ENCODE measurements at regions not wholly inside any gene's neighbourhood (a gene's known extent, or its start where the extent isn't known, plus 50 kb on each side); places are given as distances from the start of the nearest gene placed in this dataset.

GRCh38 chr6:139608466-139609261, 234.2 kb upstream of the CITED2 start:
- H3K36me3 ChIP-seq (ENCODE audit: insufficient read depth, low read length, poor library complexity, severe bottlenecking): no peaks in the 10 kb centered on the region
- no peak overlapping the region for H3K4me3 ChIP-seq (ENCODE audit: low read depth, low read length, poor library complexity, severe bottlenecking)
- H3K27me3 ChIP-seq (replicated peaks; ENCODE audit: insufficient read depth, low read depth, low read length, poor library complexity): no peaks in the 10 kb centered on the region
- ChIA-PET POLR2A (ENCODE audit: low non-redundant PET) (interaction anchor here (0.7 kb wide), 1 partner anchor 11 kb away, joined by 6 read pairs; no protein-coding TSS in a partner anchor), CTCF (no interaction called here)
- DNase-seq (ENCODE audit: low spot score): no peak
- H3K9me3 ChIP-seq (ENCODE audit: low read depth, low read length, poor library complexity, severe bottlenecking): no peaks in the 10 kb centered on the region
- TF ChIP-seq, protein P1, sequence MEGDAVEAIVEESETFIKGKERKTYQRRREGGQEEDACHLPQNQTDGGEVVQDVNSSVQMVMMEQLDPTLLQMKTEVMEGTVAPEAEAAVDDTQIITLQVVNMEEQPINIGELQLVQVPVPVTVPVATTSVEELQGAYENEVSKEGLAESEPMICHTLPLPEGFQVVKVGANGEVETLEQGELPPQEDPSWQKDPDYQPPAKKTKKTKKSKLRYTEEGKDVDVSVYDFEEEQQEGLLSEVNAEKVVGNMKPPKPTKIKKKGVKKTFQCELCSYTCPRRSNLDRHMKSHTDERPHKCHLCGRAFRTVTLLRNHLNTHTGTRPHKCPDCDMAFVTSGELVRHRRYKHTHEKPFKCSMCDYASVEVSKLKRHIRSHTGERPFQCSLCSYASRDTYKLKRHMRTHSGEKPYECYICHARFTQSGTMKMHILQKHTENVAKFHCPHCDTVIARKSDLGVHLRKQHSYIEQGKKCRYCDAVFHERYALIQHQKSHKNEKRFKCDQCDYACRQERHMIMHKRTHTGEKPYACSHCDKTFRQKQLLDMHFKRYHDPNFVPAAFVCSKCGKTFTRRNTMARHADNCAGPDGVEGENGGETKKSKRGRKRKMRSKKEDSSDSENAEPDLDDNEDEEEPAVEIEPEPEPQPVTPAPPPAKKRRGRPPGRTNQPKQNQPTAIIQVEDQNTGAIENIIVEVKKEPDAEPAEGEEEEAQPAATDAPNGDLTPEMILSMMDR (conservative IDR thresholded peaks at IDR 0.05; ENCODE audit: low read depth, low read length): no peak
- TF ChIP-seq EZH2 (IDR thresholded peaks at IDR 0.05; ENCODE audit: borderline replicate concordance, low read depth, low read length, poor library complexity, severe bottlenecking): no peak
- intact Hi-C loops (cut with micrococcal nuclease; ENCODE audit: unreplicated experiment): no loop called here
- no TSS peak for BruUV-seq (replicated peaks)
- H3K27ac ChIP-seq (ENCODE audit: low read depth, low read length, poor library complexity, severe bottlenecking): no peak overlapping the region
- H3K4me1 ChIP-seq (ENCODE audit: insufficient read depth, low read length, poor library complexity, severe bottlenecking): no peaks in the 10 kb centered on the region

GRCh38 chr6:139605350-139605749, 230.9 kb upstream of the CITED2 start:
- intact Hi-C loops (cut with micrococcal nuclease; ENCODE audit: unreplicated experiment): no loop called here
- POLR2A ChIA-PET (ENCODE audit: low non-redundant PET): no interaction called here
- Histone ChIP-seq H3K27ac (ENCODE audit: low read depth, low read length, poor library complexity, severe bottlenecking) (no peak overlapping the region), H3K36me3 (ENCODE audit: insufficient read depth, low read length, poor library complexity, severe bottlenecking) (no peaks in the 10 kb centered on the region), H3K9me3 (ENCODE audit: low read depth, low read length, poor library complexity, severe bottlenecking) (no peaks in the 10 kb centered on the region), H3K4me3 (ENCODE audit: low read depth, low read length, poor library complexity, severe bottlenecking) (no peak overlapping the region), H3K27me3 (replicated peaks; ENCODE audit: insufficient read depth, low read depth, low read length, poor library complexity) (no peaks in the 10 kb centered on the region), H3K4me1 (ENCODE audit: insufficient read depth, low read length, poor library complexity, severe bottlenecking) (no peaks in the 10 kb centered on the region)
- no peak for TF ChIP-seq EZH2 (IDR thresholded peaks at IDR 0.05; ENCODE audit: borderline replicate concordance, low read depth, low read length, poor library complexity, severe bottlenecking)
- TF ChIP-seq, protein P1 (conservative IDR thresholded peaks at IDR 0.05; ENCODE audit: low read depth, low read length): no peak
- CTCF ChIA-PET: no interaction called here
- no TSS peak for BruUV-seq (replicated peaks)
- DNase-seq (ENCODE audit: low spot score): no peak

GRCh38 chr6:139603581-139603980, 229.1 kb upstream of the CITED2 start:
- TF ChIP-seq, protein P1 (conservative IDR thresholded peaks at IDR 0.05; ENCODE audit: low read depth, low read length): no peak
- TF ChIP-seq EZH2 (IDR thresholded peaks at IDR 0.05; ENCODE audit: borderline replicate concordance, low read depth, low read length, poor library complexity, severe bottlenecking): no peak
- CTCF ChIA-PET: no interaction called here
- Histone ChIP-seq H3K27me3 (replicated peaks; ENCODE audit: insufficient read depth, low read depth, low read length, poor library complexity) (no peaks in the 10 kb centered on the region), H3K4me3 (ENCODE audit: low read depth, low read length, poor library complexity, severe bottlenecking) (no peak overlapping the region), H3K9me3 (ENCODE audit: low read depth, low read length, poor library complexity, severe bottlenecking) (no peaks in the 10 kb centered on the region), H3K4me1 (ENCODE audit: insufficient read depth, low read length, poor library complexity, severe bottlenecking) (no peaks in the 10 kb centered on the region), H3K27ac (ENCODE audit: low read depth, low read length, poor library complexity, severe bottlenecking) (no peak overlapping the region), H3K36me3 (ENCODE audit: insufficient read depth, low read length, poor library complexity, severe bottlenecking) (no peaks in the 10 kb centered on the region)
- BruUV-seq (replicated peaks): no TSS peak
- POLR2A ChIA-PET (ENCODE audit: low non-redundant PET): interaction anchor here (0.6 kb wide), 1 partner anchor 96 kb away, joined by 4 read pairs; no protein-coding TSS in a partner anchor
- intact Hi-C loops (cut with micrococcal nuclease; ENCODE audit: unreplicated experiment): no loop called here
- DNase-seq (ENCODE audit: low spot score): no peak

Measured in A673 (cell line).